Suprapubic skin (tissue), 4 donors: ENCODE measurements at regions not wholly inside any gene's neighbourhood (a gene's known extent, or its start where the extent isn't known, plus 50 kb on each side); places are given as distances from the start of the nearest gene placed in this dataset.

Source experiments
- DNase-seq, 2 donors: peaks; one replicate each; pipeline ENCODE4 v3.0.0-alpha.2; 2019; ENCODE audit warnings: low spot score in 2 of 2
- H3K27ac ChIP-seq: fragments of 200-600 bp; sonication (generic); one replicate; pipeline ENCODE4 v1.5.1; 2019
- H3K27me3 ChIP-seq: fragments of 200-600 bp; sonication (generic); one replicate; pipeline ENCODE4 v1.5.1; 2019
- H3K36me3 ChIP-seq: fragments of 200-600 bp; sonication (generic); one replicate; pipeline ENCODE4 v1.5.1; 2019
- H3K4me1 ChIP-seq: fragments of 200-600 bp; sonication (generic); one replicate; pipeline ENCODE4 v1.5.1; 2019
- H3K4me3 ChIP-seq: fragments of 200-600 bp; sonication (generic); one replicate; pipeline ENCODE4 v1.5.1; 2019; ENCODE audit warnings: mild to moderate bottlenecking
- H3K9me3 ChIP-seq: fragments of 200-600 bp; sonication (generic); one replicate; pipeline ENCODE4 v1.5.1; 2019
- EP300 ChIP-seq: sonication (generic); formaldehyde crosslinking; IDR thresholded peaks from one replicate; pipeline ENCODE4 v1.6.1; 2017; ENCODE audit warnings: antibody characterized with exemption
- POLR2A ChIP-seq, 2 donors: fragments of 450-650 bp; IDR thresholded peaks; one replicate each; pipeline ENCODE4 v1.6.1; 2017; ENCODE audit warnings: antibody characterized with exemption in 2 of 2, mild to moderate bottlenecking in 2 of 2, moderate library complexity in 2 of 2
- POLR2AphosphoS5 ChIP-seq, 3 donors: sonication (generic); formaldehyde crosslinking; IDR thresholded peaks; one replicate each; pipeline ENCODE4 v1.6.1; 2017; ENCODE audit warnings: antibody characterized with exemption in 3 of 3
- WGBS: methylation state at CpG from one replicate; pipeline ENCODE4 v1.1.5; 2018; 5-methylcytosine and 5-hydroxymethylcytosine counted together
- TF ChIP-seq, protein P1 (sequence below), 2 donors: fragments of 200-600 bp in 1 of 2; fragments of 450-650 bp in 1 of 2; sonication (generic) in 1 of 2; IDR thresholded peaks; one replicate each; pipeline ENCODE4 v1.5.1; 2016 to 2019; ENCODE audit warnings: antibody characterized with exemption in 2 of 2, mild to moderate bottlenecking in 1 of 2, moderate library complexity in 1 of 2

DNA sequence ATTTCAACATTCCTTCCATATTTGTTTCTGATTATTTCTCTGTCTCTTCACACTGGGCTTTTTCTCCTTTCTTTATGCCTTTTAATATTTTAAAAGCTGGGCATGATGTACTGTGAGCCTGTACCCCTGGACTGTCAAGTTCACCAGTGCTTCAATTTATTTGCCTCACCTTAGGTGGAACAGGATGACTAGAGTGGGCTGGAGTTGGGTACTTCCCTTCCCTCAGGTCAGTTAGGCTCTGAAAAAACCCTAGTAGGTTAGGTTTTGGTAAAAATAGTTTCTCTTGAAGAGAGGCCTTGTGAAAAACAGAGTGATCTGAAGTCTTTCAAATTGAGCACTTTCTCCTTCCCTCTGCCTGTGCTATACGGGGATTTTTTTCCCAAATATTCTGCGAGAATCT is 163.0 kb upstream of the LYPLAL1 start:
- TF ChIP-seq EP300 (no peak), POLR2AphosphoS5 (IDR thresholded peaks at IDR 0.05) (no peak)
- Histone ChIP-seq H3K27ac (no peak overlapping the region), H3K36me3 (no peaks in the 10 kb centered on the region), H3K4me1 (no peaks in the 10 kb centered on the region), H3K27me3 (no peaks in the 10 kb centered on the region), H3K9me3 (no peaks in the 10 kb centered on the region), H3K4me3 (no peak overlapping the region)
- DNase-seq: no peak
- WGBS: 90% methylated on average over 2 of the region's 2 CpGs

DNA sequence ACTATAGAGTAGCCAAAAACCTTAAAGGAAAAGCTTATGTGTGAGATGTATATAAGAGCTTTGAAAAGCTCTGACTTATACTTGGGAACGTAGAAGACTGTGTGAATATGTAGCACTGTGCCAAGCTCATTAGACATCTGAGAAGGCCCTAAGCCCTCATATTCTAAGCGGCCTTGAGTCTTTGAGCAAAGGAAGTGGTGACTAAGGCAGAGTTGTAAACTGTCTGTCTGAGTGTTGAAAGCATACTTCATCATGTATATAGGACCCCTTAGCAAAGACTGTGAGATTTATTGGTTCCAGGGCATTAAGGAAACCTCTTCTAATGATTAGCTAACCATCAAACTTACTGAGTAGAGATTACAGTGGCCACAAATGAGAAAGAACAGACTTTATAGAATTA is 153.3 kb upstream of the LYPLAL1 start:
- Histone ChIP-seq H3K27me3 (no peaks in the 10 kb centered on the region), H3K27ac (no peak overlapping the region), H3K4me1 (no peaks in the 10 kb centered on the region), H3K36me3 (no peaks in the 10 kb centered on the region), H3K9me3 (no peaks in the 10 kb centered on the region), H3K4me3 (no peak overlapping the region)
- WGBS: 79% methylated on average over 2 of the region's 2 CpGs
- no peak for DNase-seq
- TF ChIP-seq POLR2A (IDR thresholded peaks at IDR 0.05): no peak
- TF ChIP-seq, protein P1, sequence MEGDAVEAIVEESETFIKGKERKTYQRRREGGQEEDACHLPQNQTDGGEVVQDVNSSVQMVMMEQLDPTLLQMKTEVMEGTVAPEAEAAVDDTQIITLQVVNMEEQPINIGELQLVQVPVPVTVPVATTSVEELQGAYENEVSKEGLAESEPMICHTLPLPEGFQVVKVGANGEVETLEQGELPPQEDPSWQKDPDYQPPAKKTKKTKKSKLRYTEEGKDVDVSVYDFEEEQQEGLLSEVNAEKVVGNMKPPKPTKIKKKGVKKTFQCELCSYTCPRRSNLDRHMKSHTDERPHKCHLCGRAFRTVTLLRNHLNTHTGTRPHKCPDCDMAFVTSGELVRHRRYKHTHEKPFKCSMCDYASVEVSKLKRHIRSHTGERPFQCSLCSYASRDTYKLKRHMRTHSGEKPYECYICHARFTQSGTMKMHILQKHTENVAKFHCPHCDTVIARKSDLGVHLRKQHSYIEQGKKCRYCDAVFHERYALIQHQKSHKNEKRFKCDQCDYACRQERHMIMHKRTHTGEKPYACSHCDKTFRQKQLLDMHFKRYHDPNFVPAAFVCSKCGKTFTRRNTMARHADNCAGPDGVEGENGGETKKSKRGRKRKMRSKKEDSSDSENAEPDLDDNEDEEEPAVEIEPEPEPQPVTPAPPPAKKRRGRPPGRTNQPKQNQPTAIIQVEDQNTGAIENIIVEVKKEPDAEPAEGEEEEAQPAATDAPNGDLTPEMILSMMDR (IDR thresholded peaks at IDR 0.05): no peak
- no peak for TF ChIP-seq EP300
- TF ChIP-seq POLR2AphosphoS5 (IDR thresholded peaks at IDR 0.05): no peak

DNA sequence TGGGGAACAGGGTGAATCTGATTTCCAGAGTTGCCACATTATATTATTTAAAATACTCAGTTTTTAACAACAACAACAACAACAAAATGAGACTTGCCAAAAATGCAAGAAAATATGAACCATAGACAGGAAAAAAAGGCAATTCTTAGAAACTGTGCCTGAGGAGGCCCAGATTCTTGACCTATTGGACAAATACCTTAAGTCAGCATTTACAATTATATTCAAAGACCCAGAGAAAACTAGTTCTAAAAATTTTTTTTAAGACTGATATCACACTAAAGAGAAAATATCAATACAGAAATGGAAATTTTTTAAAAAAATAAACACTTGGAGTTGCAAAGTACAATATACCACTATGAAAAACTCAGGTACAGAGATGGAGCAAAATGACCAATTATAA is 152.8 kb upstream of the LYPLAL1 start:
- TF ChIP-seq, protein P1 (IDR thresholded peaks at IDR 0.05): no peak
- TF ChIP-seq POLR2A (IDR thresholded peaks at IDR 0.05) (no peak), EP300 (no peak), POLR2AphosphoS5 (IDR thresholded peaks at IDR 0.05) (no peak)
- H3K27ac ChIP-seq: no peak overlapping the region

DNA sequence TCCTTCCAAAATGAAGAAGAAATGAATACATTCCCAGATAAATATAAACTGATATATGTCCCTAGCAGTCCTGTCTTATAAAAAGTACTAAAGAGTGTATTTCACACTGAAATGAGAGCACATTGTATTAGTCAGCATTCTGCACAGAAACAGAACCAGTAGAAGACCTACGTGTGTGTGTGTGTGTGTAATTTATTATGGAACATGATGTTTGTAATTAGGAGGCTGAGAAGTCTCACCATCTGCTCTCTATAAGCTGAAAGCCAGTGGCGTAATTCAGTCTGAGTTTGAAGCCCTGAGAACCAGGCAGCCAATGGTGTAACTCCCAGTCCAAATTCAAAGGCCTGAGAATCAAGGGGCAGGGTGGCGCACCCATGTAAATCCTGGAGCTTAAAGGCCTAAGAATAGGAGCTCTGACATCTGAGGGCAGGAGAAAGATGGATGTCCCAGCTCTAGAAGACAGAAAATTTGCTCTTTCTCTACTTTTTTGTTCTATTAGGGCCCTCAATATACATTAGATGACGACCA is 146.5 kb upstream of the LYPLAL1 start:
- Histone ChIP-seq H3K9me3 (no peaks in the 10 kb centered on the region), H3K27me3 (no peaks in the 10 kb centered on the region), H3K4me3 (no peak overlapping the region), H3K27ac (no peak overlapping the region), H3K36me3 (no peaks in the 10 kb centered on the region), H3K4me1 (no peaks in the 10 kb centered on the region)
- WGBS: 72% methylated on average over 4 of the region's 4 CpGs
- TF ChIP-seq, protein P1 (IDR thresholded peaks at IDR 0.05): no peak
- TF ChIP-seq EP300: no peak
- TF ChIP-seq POLR2AphosphoS5 (IDR thresholded peaks at IDR 0.05): no peak
- no peak for TF ChIP-seq POLR2A (IDR thresholded peaks at IDR 0.05)
- no peak for DNase-seq

More for the DNA sequence above, 152.8 kb upstream of the LYPLAL1 start:
- no peaks in the 10 kb centered on the region for H3K27me3 ChIP-seq
- DNase-seq: no peak
- no peak overlapping the region for H3K4me3 ChIP-seq
- H3K4me1 ChIP-seq: no peaks in the 10 kb centered on the region
- no peaks in the 10 kb centered on the region for H3K9me3 ChIP-seq
- no peaks in the 10 kb centered on the region for H3K36me3 ChIP-seq

DNA sequence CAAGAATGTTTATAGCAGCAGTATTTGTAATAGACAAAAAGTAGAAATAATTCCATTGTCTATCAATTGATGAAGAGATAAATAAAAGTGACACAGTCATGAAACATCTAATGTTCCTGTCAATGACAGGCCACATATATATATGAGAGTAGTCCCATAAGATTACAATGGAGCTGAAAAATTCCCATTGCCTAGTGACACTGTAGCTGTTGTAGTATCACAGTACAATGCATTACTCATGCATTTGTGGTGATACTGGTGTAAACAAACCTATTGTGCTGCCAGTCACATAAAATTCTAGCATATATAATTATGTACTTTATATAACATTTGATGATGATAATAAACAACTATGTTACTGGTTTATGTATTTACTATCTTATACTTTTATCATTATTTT is 141.9 kb upstream of the LYPLAL1 start:
- TF ChIP-seq, protein P1 (IDR thresholded peaks at IDR 0.05): no peak
- TF ChIP-seq POLR2A (IDR thresholded peaks at IDR 0.05) (no peak), POLR2AphosphoS5 (IDR thresholded peaks at IDR 0.05) (no peak), EP300 (no peak)
- H3K4me1 ChIP-seq: no peaks in the 10 kb centered on the region
- no peaks in the 10 kb centered on the region for H3K9me3 ChIP-seq
- H3K27me3 ChIP-seq: no peaks in the 10 kb centered on the region
- no peaks in the 10 kb centered on the region for H3K36me3 ChIP-seq
- H3K4me3 ChIP-seq: no peak overlapping the region
- no peak overlapping the region for H3K27ac ChIP-seq
- no peak for DNase-seq

DNA sequence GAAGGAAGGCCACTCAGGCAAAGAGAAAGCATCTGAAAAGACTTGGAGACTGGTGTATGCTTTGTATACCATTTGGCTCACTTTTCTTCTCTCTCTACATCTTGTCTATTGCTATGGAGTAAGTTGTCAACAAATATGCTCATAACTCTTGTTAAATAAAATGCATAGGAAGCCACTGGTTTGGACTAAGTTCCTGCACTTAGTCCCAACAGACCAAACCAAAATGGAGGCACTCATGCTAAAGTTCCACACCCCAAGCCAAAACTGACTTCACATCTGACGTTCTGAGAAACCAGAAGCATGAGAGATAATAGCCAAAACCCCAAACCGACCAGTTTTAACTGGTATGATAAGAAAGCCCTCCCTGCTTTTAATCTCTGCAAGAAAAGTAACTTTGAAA is 135.3 kb upstream of the LYPLAL1 start:
- no peaks in the 10 kb centered on the region for H3K36me3 ChIP-seq
- no peaks in the 10 kb centered on the region for H3K4me1 ChIP-seq
- H3K27ac ChIP-seq: no peak overlapping the region
- no peaks in the 10 kb centered on the region for H3K9me3 ChIP-seq
- DNase-seq: no peak
- H3K4me3 ChIP-seq: no peak overlapping the region
- no peaks in the 10 kb centered on the region for H3K27me3 ChIP-seq
- WGBS: 62% methylated on average over 2 of the region's 2 CpGs
- TF ChIP-seq, protein P1 (IDR thresholded peaks at IDR 0.05): no peak
- TF ChIP-seq POLR2AphosphoS5 (IDR thresholded peaks at IDR 0.05) (no peak), EP300 (no peak), POLR2A (IDR thresholded peaks at IDR 0.05) (no peak)
